Type B pancreatic cell (in vitro differentiated cells): ENCODE measurements at regions not wholly inside any gene's neighbourhood (a gene's known extent, or its start where the extent isn't known, plus 50 kb on each side); places are given as distances from the start of the nearest gene placed in this dataset.

Experiments used
- DNase-seq: peaks from one replicate; pipeline ENCODE4 v3.0.0; 2021; ENCODE audit warnings: mixed read lengths; ENCODE audit not compliant: unreplicated experiment; ENCODE audit errors: extremely low spot score
- H3K27ac Mint-ChIP-seq: 2 replicates; pipeline ENCODE4 v1.8.0; 2021; ENCODE audit warnings: mild to moderate bottlenecking, mixed read lengths
- H3K27me3 Mint-ChIP-seq: 2 replicates; pipeline ENCODE4 v1.8.0; 2021; ENCODE audit warnings: mixed read lengths
- H3K36me3 Mint-ChIP-seq: 2 replicates; pipeline ENCODE4 v1.8.0; 2021; ENCODE audit warnings: mixed read lengths
- H3K4me1 Mint-ChIP-seq: one replicate; pipeline ENCODE4 v1.8.0; 2021; ENCODE audit warnings: mixed read lengths; ENCODE audit not compliant: unreplicated experiment
- H3K4me3 Mint-ChIP-seq: 2 replicates; pipeline ENCODE4 v1.8.0; 2021; ENCODE audit warnings: mild to moderate bottlenecking, mixed read lengths
- H3K9me3 Mint-ChIP-seq: 2 replicates; pipeline ENCODE4 v1.8.0; 2021; ENCODE audit warnings: mixed read lengths
- CTCF ChIP-seq: fragments of 200-600 bp; sonication (generic); conservative IDR thresholded peaks from 2 replicates; pipeline ENCODE4 v1.5.0; 2021; ENCODE audit warnings: antibody characterized with exemption, mild to moderate bottlenecking

- no peaks in the 10 kb centered on the region for H3K9me3 Mint-ChIP-seq
- no peaks in the 10 kb centered on the region for H3K27me3 Mint-ChIP-seq
- H3K36me3 Mint-ChIP-seq = no peaks in the 10 kb centered on the region
- no peak overlapping the region for H3K27ac Mint-ChIP-seq
- no peaks in the 10 kb centered on the region for H3K4me1 Mint-ChIP-seq
- H3K4me3 Mint-ChIP-seq = no peak overlapping the region
- TF ChIP-seq CTCF = no peak
- no peak for DNase-seq
Measured at GRCh38 chr5:67506241-67506640, 309.6 kb upstream of the CD180 start.

- no peak overlapping the region for H3K4me3 Mint-ChIP-seq
- DNase-seq = no peak
- peaks cover 9% of the 10 kb centered on the region for H3K9me3 Mint-ChIP-seq
- TF ChIP-seq CTCF = no peak
- H3K27ac Mint-ChIP-seq = no peak overlapping the region
- H3K36me3 Mint-ChIP-seq = peaks cover 5% of the 10 kb centered on the region
- no peaks in the 10 kb centered on the region for H3K4me1 Mint-ChIP-seq
- H3K27me3 Mint-ChIP-seq = no peaks in the 10 kb centered on the region
Measured at GRCh38 chr5:67502951-67503350, 306.4 kb upstream of the CD180 start.

GRCh38 chr5:67496051-67496450 lies 299.5 kb upstream of the CD180 start:
- peaks cover 9% of the 10 kb centered on the region for H3K9me3 Mint-ChIP-seq
- DNase-seq = no peak
- H3K4me1 Mint-ChIP-seq = peaks cover 21% of the 10 kb centered on the region
- no peak overlapping the region for H3K4me3 Mint-ChIP-seq
- no peak for TF ChIP-seq CTCF
- H3K27ac Mint-ChIP-seq = no peak overlapping the region
- no peaks in the 10 kb centered on the region for H3K27me3 Mint-ChIP-seq
- peaks cover 5% of the 10 kb centered on the region for H3K36me3 Mint-ChIP-seq

GRCh38 chr5:67495072-67495471 lies 298.5 kb upstream of the CD180 start:
- Mint-ChIP-seq H3K4me1 (peaks cover 21% of the 10 kb centered on the region), H3K9me3 (peaks cover 9% of the 10 kb centered on the region), H3K27me3 (no peaks in the 10 kb centered on the region), H3K36me3 (peaks cover under 1% of the 10 kb centered on the region), H3K4me3 (no peak overlapping the region), H3K27ac (no peak overlapping the region)
- TF ChIP-seq CTCF = no peak
- DNase-seq = no peak

GRCh38 chr5:67494186-67494855 lies 297.7 kb upstream of the CD180 start:
- H3K27me3 Mint-ChIP-seq = no peaks in the 10 kb centered on the region
- H3K4me3 Mint-ChIP-seq = no peak overlapping the region
- no peak overlapping the region for H3K27ac Mint-ChIP-seq

More at GRCh38 chr5:67494186-67494855, 297.7 kb upstream of the CD180 start:
- Mint-ChIP-seq H3K9me3 (peaks cover 8% of the 10 kb centered on the region), H3K36me3 (no peaks in the 10 kb centered on the region), H3K4me1 (peaks cover 21% of the 10 kb centered on the region)
- TF ChIP-seq CTCF = no peak
- DNase-seq = no peak
